ENCODE measurements at regions not wholly inside any gene's neighbourhood (a gene's known extent, or its start where the extent isn't known, plus 50 kb on each side); places are given as distances from the start of the nearest gene placed in this dataset.

GRCh38 chr6:81640126-81640525, 112.4 kb downstream of the TENT5A start:
- TF ChIP-seq, protein P1, sequence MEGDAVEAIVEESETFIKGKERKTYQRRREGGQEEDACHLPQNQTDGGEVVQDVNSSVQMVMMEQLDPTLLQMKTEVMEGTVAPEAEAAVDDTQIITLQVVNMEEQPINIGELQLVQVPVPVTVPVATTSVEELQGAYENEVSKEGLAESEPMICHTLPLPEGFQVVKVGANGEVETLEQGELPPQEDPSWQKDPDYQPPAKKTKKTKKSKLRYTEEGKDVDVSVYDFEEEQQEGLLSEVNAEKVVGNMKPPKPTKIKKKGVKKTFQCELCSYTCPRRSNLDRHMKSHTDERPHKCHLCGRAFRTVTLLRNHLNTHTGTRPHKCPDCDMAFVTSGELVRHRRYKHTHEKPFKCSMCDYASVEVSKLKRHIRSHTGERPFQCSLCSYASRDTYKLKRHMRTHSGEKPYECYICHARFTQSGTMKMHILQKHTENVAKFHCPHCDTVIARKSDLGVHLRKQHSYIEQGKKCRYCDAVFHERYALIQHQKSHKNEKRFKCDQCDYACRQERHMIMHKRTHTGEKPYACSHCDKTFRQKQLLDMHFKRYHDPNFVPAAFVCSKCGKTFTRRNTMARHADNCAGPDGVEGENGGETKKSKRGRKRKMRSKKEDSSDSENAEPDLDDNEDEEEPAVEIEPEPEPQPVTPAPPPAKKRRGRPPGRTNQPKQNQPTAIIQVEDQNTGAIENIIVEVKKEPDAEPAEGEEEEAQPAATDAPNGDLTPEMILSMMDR (tag by site-specific recombination; IDR thresholded peaks at IDR 0.05), result no peak
- TF ChIP-seq OVOL3 (tag by site-specific recombination; IDR thresholded peaks at IDR 0.05), result no peak
